WTC11 (cell line): ENCODE measurements at regions not wholly inside any gene's neighbourhood (a gene's known extent, or its start where the extent isn't known, plus 50 kb on each side); places are given as distances from the start of the nearest gene placed in this dataset.

Source experiments
- ATAC-seq: fragments of 200-7000 bp; cut with Tn5 transposase; 2 replicates; pipeline ENCODE4 v1.10.0; 2021; ENCODE audit warnings: mild to moderate bottlenecking, moderate library complexity
- CTCF ChIA-PET: fragments of 300-600 bp; sonication (Branson Sonifier 250); formaldehyde crosslinking; loops from one replicate; lab custom pipeline; 2021; ENCODE audit warnings: antibody characterized with exemption; lab: Charles Lee
- POLR2A ChIA-PET: fragments of 350-600 bp; sonication (Branson Sonifier 250); formaldehyde crosslinking; loops from one replicate; lab custom pipeline; 2021; ENCODE audit warnings: antibody characterized with exemption; lab: Charles Lee
- DNase-seq: peaks from one replicate; pipeline ENCODE4 v3.0.0; 2021; ENCODE audit warnings: low spot score
- H3K27ac Mint-ChIP-seq: 2 replicates; pipeline ENCODE4 v1.8.0; 2021; ENCODE audit warnings: mixed read lengths
- H3K27me3 Mint-ChIP-seq: 2 replicates; pipeline ENCODE4 v1.8.0; 2021; ENCODE audit warnings: low read depth, mild to moderate bottlenecking, moderate library complexity, mixed read lengths
- H3K36me3 Mint-ChIP-seq: 2 replicates; pipeline ENCODE4 v1.8.0; 2021; ENCODE audit warnings: mixed read lengths
- H3K4me1 Mint-ChIP-seq: 2 replicates; pipeline ENCODE4 v1.8.0; 2022; ENCODE audit warnings: mixed read lengths
- H3K4me3 Mint-ChIP-seq: 2 replicates; pipeline ENCODE4 v1.8.0; 2021; ENCODE audit warnings: mild to moderate bottlenecking, moderate library complexity, mixed read lengths
- H3K9me3 Mint-ChIP-seq: 2 replicates; pipeline ENCODE4 v1.8.0; 2021; ENCODE audit warnings: mixed read lengths
- FOXP4 ChIP-seq: sonication (generic); formaldehyde crosslinking; IDR thresholded peaks from 2 replicates; pipeline ENCODE4 v1.8.0; 2022; ENCODE audit warnings: mild to moderate bottlenecking, missing genetic modification reagents
- GTF2I ChIP-seq: fragments of 250-450 bp; sonication (Bioruptor Pico); conservative IDR thresholded peaks from 2 replicates; pipeline ENCODE4 v1.4.0; 2021; ENCODE audit warnings: mild to moderate bottlenecking
- KAT7 ChIP-seq: sonication (generic); formaldehyde crosslinking; IDR thresholded peaks from 2 replicates; pipeline ENCODE4 v1.8.1; 2023; ENCODE audit warnings: missing genetic modification reagents, mild to moderate bottlenecking, borderline replicate concordance
- NFYB ChIP-seq: sonication (generic); formaldehyde crosslinking; conservative IDR thresholded peaks from 2 replicates; pipeline ENCODE4 v1.8.0; 2022; ENCODE audit warnings: low read depth, missing genetic modification reagents
- NR1H2 ChIP-seq: sonication (generic); formaldehyde crosslinking; IDR thresholded peaks from 2 replicates; pipeline ENCODE4 v1.9.0; 2021; ENCODE audit warnings: mild to moderate bottlenecking, moderate library complexity, missing genetic modification reagents
- PREB ChIP-seq: sonication (generic); formaldehyde crosslinking; IDR thresholded peaks from 2 replicates; pipeline ENCODE4 v1.8.1; 2022; ENCODE audit warnings: mild to moderate bottlenecking, missing genetic modification reagents, moderate library complexity, borderline replicate concordance
- SMAD4 ChIP-seq: sonication (generic); formaldehyde crosslinking; IDR thresholded peaks from 2 replicates; pipeline ENCODE4 v1.8.0; 2022; ENCODE audit warnings: mild to moderate bottlenecking, missing genetic modification reagents
- TEAD4 ChIP-seq: sonication (generic); formaldehyde crosslinking; IDR thresholded peaks from 2 replicates; pipeline ENCODE4 v1.8.0; 2022; ENCODE audit warnings: mild to moderate bottlenecking, missing genetic modification reagents
- USF2 ChIP-seq: sonication (generic); formaldehyde crosslinking; IDR thresholded peaks from 2 replicates; pipeline ENCODE4 v1.8.1; 2023; ENCODE audit warnings: mild to moderate bottlenecking, missing genetic modification reagents, moderate library complexity
- ZNF121 ChIP-seq: sonication (generic); formaldehyde crosslinking; IDR thresholded peaks from 2 replicates; pipeline ENCODE4 v1.8.0; 2023; ENCODE audit warnings: missing genetic modification reagents
- ZNF219 ChIP-seq: sonication (generic); formaldehyde crosslinking; IDR thresholded peaks from 2 replicates; pipeline ENCODE4 v1.8.0; 2023; ENCODE audit warnings: missing genetic modification reagents, mild to moderate bottlenecking, borderline replicate concordance
- ZNF416 ChIP-seq: fragments of 250-450 bp; sonication (Bioruptor Pico); IDR thresholded peaks from 2 replicates; pipeline ENCODE4 v1.9.0; 2021; ENCODE audit warnings: mild to moderate bottlenecking, inconsistent platforms
- TF ChIP-seq, protein P1 (sequence below): sonication (generic); formaldehyde crosslinking; IDR thresholded peaks from 2 replicates; pipeline ENCODE4 v1.8.1; 2023; ENCODE audit warnings: mild to moderate bottlenecking, missing genetic modification reagents
- TF ChIP-seq, protein P2 (sequence below): sonication (generic); formaldehyde crosslinking; IDR thresholded peaks from 2 replicates; pipeline ENCODE4 v1.8.0; 2022; ENCODE audit warnings: missing genetic modification reagents

DNA sequence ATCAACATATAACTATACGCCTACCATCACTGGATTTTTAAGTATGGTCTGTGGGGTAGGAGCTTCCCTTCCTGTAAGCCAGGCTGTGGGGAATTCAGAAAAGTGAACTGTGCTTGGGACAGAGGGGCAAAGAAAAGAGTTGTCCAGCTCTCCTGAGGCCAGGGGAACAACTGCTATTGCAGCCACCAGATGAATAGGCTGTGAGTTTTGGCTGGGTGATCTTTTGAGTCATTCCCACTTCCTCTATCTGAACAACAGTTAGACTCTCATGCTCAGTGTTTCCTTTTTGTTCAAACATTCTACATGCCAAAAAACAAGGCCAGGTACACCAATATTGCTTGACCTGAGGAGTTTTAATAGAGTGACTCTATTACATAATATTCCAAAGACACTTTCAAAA is 426.2 kb upstream of the DACH1 start (continued):
- TF ChIP-seq, protein P1, sequence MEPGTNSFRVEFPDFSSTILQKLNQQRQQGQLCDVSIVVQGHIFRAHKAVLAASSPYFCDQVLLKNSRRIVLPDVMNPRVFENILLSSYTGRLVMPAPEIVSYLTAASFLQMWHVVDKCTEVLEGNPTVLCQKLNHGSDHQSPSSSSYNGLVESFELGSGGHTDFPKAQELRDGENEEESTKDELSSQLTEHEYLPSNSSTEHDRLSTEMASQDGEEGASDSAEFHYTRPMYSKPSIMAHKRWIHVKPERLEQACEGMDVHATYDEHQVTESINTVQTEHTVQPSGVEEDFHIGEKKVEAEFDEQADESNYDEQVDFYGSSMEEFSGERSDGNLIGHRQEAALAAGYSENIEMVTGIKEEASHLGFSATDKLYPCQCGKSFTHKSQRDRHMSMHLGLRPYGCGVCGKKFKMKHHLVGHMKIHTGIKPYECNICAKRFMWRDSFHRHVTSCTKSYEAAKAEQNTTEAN (CRISPR knock-in tag) = no peak
- TF ChIP-seq NFYB (CRISPR knock-in tag) (no peak), USF2 (CRISPR knock-in tag) (no peak), ZNF121 (CRISPR knock-in tag) (no peak), GTF2I (no peak)
- TF ChIP-seq, protein P2, sequence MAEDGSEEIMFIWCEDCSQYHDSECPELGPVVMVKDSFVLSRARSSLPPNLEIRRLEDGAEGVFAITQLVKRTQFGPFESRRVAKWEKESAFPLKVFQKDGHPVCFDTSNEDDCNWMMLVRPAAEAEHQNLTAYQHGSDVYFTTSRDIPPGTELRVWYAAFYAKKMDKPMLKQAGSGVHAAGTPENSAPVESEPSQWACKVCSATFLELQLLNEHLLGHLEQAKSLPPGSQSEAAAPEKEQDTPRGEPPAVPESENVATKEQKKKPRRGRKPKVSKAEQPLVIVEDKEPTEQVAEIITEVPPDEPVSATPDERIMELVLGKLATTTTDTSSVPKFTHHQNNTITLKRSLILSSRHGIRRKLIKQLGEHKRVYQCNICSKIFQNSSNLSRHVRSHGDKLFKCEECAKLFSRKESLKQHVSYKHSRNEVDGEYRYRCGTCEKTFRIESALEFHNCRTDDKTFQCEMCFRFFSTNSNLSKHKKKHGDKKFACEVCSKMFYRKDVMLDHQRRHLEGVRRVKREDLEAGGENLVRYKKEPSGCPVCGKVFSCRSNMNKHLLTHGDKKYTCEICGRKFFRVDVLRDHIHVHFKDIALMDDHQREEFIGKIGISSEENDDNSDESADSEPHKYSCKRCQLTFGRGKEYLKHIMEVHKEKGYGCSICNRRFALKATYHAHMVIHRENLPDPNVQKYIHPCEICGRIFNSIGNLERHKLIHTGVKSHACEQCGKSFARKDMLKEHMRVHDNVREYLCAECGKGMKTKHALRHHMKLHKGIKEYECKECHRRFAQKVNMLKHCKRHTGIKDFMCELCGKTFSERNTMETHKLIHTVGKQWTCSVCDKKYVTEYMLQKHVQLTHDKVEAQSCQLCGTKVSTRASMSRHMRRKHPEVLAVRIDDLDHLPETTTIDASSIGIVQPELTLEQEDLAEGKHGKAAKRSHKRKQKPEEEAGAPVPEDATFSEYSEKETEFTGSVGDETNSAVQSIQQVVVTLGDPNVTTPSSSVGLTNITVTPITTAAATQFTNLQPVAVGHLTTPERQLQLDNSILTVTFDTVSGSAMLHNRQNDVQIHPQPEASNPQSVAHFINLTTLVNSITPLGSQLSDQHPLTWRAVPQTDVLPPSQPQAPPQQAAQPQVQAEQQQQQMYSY (CRISPR knock-in tag) = no peak

- no peaks in the 10 kb centered on the region for H3K27me3 Mint-ChIP-seq
- H3K9me3 Mint-ChIP-seq = peaks cover 23% of the 10 kb centered on the region
- no peak overlapping the region for H3K4me3 Mint-ChIP-seq
- H3K27ac Mint-ChIP-seq = peak overlapping the region; percentile 89
- ATAC-seq (peak; percentile 95), DNase-seq (no peak)
- POLR2A ChIA-PET = no interaction called here
- CTCF ChIA-PET = no interaction called here
- TF ChIP-seq NR1H2 (CRISPR knock-in tag) (no peak), ZNF219 (CRISPR knock-in tag) (no peak), PREB (CRISPR knock-in tag) (no peak), FOXP4 (CRISPR knock-in tag) (no peak), ZNF416 (CRISPR knock-in tag) (no peak), TEAD4 (CRISPR knock-in tag) (no peak), USF2 (CRISPR knock-in tag) (no peak), KAT7 (no peak), SMAD4 (no peak)
- TF ChIP-seq, all 79 proteins: peak for 0
- peaks cover 24% of the 10 kb centered on the region for H3K4me1 Mint-ChIP-seq
- peaks cover 19% of the 10 kb centered on the region for H3K36me3 Mint-ChIP-seq
Observed at GRCh38 chr13:72290962-72291681, 424.1 kb upstream of the DACH1 start.
